GM13976 (cell line): ENCODE measurements at regions not wholly inside any gene's neighbourhood (a gene's known extent, or its start where the extent isn't known, plus 50 kb on each side); places are given as distances from the start of the nearest gene placed in this dataset.

Source experiments
- DNase-seq: peaks from one replicate; pipeline ENCODE4 v3.0.0; 2012; ENCODE audit warnings: low spot score
- CTCF ChIP-seq: IDR thresholded peaks from 2 replicates; pipeline ENCODE4 v1.5.1; 2012; ENCODE audit warnings: borderline replicate concordance, mild to moderate bottlenecking; ENCODE audit not compliant: insufficient read depth; ENCODE audit errors: extremely low read depth, missing control alignments, control extremely low read depth
- in situ Hi-C: fragments of 300-500 bp; cut with MboI; formaldehyde crosslinking; loops from one replicate; pipeline ENCODE4 v1.12.0; 2022; ENCODE audit warnings: low sequenced_read_pairs, mixed read lengths, inconsistent platforms; ENCODE audit not compliant: unreplicated experiment

GRCh38 chr2:48147719-48148118 lies 166.8 kb upstream of the FOXN2 start:
- no peak for TF ChIP-seq CTCF
- no peak for DNase-seq
- in situ Hi-C loops = no loop called here

GRCh38 chr2:48148841-48149430 lies 165.5 kb upstream of the FOXN2 start:
- no peak for DNase-seq

GRCh38 chr2:48157150-48157549 lies 157.3 kb upstream of the FOXN2 start:
- in situ Hi-C loops = no loop called here
- TF ChIP-seq CTCF = no peak
- DNase-seq = no peak

More at GRCh38 chr2:48148841-48149430, 165.5 kb upstream of the FOXN2 start:
- in situ Hi-C loops = no loop called here
- no peak for TF ChIP-seq CTCF

- DNase-seq = no peak
- no peak for TF ChIP-seq CTCF
- in situ Hi-C loops = no loop called here
These were observed 152.9 kb upstream of the FOXN2 start for GRCh38 chr2:48161628-48162027.

GRCh38 chr2:48162742-48163141 lies 151.7 kb upstream of the FOXN2 start:
- DNase-seq = no peak
- no peak for TF ChIP-seq CTCF
- in situ Hi-C loops = no loop called here

GRCh38 chr2:48165070-48165753 lies 149.3 kb upstream of the FOXN2 start:
- in situ Hi-C loops = no loop called here

More at GRCh38 chr2:48165070-48165753, 149.3 kb upstream of the FOXN2 start:
- no peak for TF ChIP-seq CTCF
- DNase-seq = no peak
